NCI-H524 treated with DMSO at 0.1 percent for 48 hours (cell line): ENCODE measurements at regions not wholly inside any gene's neighbourhood (a gene's known extent, or its start where the extent isn't known, plus 50 kb on each side); places are given as distances from the start of the nearest gene placed in this dataset.
"Not testable (repeated sequence)": the region's sequence is repeated elsewhere in the genome, so short reads cannot be mapped to it uniquely, and the experiment has no call there.

Source experiments
- DNase-seq: peaks from one replicate; lab custom pipeline; 2025; lab: John Stamatoyannopoulos, UW

DNA sequence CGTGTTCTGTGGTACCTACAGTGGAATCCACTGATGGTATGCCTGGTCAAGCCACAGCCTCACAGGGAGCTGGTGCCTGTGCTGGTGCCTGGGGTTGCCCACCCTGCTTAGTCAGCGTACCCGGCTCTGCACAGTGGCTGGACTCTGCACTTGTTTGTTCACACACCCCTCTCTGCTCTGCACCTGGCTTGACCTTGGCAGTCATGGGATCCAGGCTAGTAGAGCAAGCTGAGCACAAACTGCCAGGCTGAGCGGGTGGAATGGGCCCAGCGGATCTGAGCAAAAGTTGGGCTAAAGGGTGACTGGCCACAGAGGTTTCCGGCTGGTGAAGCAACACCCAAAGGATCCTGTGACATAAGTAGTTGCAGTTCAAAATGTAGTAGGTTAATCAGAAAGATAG is 163.5 kb downstream of the CDH19 start:
- DNase-seq = no peak

- no peak for DNase-seq
Measured at GRCh38 chr18:66439670-66440069, 164.2 kb downstream of the CDH19 start.

DNA sequence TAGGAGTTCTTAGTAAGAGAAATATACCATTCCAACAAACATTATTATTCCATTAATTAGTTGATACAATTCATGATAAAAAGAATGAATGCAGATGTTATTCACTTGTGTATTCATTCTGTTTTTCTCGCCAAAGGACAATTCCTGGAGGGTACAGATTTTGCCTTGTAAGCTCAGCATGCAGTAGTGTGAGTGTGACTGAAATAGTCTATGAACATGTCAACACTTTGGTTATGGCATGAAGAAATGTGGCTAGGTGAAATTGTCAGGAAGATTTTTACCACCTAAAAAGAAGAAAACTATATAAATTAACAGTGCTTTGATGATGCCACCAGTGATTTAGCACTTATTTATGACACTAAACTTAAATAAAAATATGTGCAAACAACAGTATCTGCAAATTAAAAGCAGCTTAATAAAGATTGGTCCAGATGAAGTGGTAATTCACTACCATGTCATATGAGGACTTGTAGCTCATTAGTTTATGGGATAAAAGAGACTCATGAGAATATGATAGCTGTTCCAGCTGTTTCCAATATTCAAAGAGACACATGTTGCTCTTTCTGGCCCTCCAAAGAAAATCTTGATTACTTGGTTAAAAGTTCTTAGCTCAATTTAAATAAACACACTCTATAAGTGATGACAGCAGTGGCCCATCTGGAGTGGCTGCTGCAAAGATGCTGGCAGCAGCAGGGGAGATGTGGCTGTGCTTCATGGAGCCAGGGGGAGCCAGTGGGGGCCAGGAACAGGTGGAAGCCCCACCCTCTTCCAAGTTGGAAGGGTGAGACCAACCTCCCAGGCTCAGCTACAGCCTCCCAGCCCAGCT is 165.0 kb downstream of the CDH19 start:
- DNase-seq = peak; percentile 68

DNA sequence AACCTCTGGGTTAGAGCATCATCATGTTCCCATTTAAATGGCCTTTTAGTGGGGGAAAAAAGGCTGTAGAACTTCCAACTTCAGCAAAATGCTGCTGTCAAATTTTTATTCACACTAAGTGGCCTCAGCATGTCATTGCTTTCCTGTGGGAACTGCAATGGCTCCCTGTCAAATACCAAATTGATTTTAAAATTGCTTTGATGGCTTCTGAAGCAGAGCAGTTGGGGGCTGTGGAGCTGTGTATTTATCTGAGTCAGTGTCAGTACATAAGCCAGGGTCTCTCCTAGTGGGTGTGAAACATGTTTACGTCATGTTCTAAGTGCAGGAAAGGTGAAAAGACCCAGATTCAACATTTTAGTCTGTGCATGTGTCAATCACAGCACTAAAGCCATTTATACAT is 171.3 kb downstream of the CDH19 start:
- DNase-seq = no peak

DNA sequence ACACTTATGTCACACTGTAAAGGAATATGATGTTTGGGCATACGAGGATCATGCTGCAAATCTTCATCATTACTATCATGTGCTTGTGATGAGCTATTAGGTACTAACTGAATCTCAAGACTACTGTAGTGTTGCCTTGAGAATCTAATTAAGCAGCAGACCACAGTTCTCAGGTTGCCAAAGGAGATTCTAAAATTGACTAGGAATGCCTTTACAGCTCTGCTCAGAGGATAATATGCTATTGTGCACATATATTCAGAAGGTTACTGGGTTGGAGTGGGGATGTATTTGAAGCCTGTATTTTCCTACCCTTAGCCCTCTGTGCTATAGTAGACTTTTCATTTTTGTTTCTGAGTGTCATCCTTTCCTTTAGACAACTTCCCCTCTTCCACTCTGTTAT is 175.1 kb downstream of the CDH19 start:
- no peak for DNase-seq

DNA sequence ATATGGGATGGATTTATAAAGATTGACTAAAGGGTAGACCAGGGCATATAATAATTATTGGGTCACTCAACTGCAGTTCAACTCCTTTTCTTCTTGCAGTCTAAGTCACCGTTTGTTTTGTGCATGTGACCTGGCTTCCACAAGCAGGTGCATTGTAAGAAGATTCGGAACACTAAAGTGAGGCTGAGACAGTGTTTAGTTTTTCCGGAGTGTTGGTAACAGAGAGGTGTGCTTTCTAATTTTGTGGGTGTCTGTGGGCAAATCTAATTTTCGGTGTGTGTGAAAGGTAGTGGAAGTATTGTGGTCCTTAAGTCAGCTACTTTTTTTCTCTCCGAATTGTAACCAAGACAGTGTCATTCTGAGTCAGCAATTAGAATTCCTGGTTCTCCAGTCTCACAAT is 184.5 kb downstream of the CDH19 start:
- DNase-seq = no peak

DNA sequence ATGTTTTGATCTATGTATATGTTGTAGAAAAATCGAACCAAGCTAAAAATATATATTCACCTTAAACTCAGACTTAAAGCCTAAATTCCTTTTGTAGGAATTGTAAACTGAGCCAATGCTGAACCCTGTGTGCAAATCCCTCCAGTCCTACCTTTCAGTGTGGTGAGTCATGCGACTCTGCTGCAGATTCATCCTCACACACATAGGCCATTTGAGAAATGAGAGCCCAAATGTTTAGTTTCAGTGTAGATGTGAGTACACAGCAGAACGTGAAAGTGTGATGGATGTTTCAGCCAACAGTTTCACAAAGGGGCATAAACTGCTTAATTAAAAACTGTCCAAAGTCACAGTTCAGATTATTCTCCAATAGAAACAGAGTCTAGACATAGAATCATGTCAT is 193.2 kb downstream of the CDH19 start:
- no peak for DNase-seq

- no peak for DNase-seq
Measured at GRCh38 chr18:66395671-66396218, 208.1 kb downstream of the CDH19 start.

- DNase-seq = no peak
Measured at GRCh38 chr18:66393463-66393862, 210.4 kb downstream of the CDH19 start.

GRCh38 chr18:66377291-66377690 is 226.6 kb downstream of the CDH19 start:
- DNase-seq = no peak

DNA sequence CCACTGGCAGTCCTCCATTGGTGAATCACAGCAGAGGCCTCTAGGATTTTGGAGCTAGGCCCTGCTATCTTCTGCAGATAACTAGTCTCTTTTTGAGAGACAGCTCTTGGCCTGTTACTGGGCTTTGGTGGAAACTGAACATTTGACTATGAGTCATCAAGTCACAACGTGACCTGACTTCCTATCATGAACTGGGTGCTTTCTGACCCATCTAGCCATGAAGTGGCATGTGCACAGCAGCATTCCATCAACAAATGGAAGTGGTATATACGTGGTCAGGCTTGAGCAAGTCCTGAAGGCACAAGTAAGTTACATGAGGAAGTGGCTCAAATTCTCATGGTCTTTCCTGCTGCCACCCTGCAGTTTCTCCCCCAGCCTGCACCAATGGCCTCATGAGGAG is 228.5 kb downstream of the CDH19 start:
- not testable (repeated sequence) for DNase-seq

- peak; percentile 77 for DNase-seq
Measured at GRCh38 chr18:66346833-66347588, 256.9 kb downstream of the CDH19 start.

DNA sequence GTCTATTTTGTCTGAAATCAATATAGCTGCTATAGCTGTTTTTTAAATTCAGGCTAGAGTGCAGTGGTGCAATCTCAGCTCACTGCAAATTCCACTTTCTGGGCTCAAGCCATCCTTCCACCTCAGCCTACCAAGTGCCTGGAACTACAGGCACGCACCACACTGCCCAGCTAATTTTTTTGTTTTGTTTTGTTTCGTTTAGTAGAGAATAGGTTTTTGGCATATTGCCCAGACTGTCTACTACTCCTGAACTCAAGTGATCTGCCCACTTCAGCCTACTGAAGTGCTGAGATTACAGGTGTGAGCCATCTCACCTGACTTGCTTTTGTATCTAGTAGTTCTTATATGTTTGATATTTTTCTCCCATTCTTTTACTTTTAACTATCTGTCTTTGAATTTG is 259.7 kb downstream of the CDH19 start:
- DNase-seq = peak; percentile 26

DNA sequence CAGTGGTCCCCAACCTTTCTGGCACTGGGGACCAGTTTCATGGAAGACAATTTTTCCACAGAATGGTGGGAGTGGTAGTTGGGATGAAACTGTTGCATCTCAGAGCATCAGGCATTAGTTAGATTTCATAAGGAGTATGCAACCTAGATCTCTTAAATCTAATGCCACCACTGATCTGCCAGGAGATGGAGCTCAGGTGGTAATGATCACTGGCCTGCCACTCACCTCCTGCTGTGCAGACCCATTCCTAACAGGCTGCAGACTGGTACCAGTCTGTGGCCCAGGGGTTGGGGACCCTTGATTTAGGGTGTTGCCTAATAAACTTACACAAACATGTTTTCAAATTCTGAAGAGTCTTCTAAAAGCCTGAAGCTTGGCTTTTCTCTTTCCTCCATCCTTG is 261.3 kb downstream of the CDH19 start:
- DNase-seq = no peak

- no peak for DNase-seq
Measured at GRCh38 chr18:66334534-66334933, 269.4 kb downstream of the CDH19 start.

- DNase-seq = peak; percentile 26
Measured at GRCh38 chr18:66329716-66330115, 274.2 kb downstream of the CDH19 start.

- no peak for DNase-seq
Measured at GRCh38 chr18:66328296-66328878, 275.5 kb downstream of the CDH19 start.

DNA sequence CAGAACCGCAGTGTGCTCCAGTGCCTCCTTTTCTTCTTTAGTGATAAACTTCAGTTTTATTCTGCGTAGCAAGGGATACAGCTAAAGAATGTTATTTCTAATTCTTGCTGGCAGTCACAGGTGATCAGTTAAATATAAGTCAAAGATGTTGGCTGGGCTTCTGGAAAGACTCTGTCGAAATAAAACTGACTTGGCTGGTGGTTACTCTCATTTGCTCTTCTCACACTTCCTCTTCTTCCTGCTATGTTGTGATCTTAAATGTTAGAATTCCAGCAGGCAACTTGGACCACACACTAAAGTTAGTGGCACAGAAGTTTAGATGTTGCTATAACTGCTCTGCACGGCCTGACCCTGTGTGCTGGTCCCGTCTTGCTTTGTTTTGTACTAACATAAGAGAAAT is 278.6 kb downstream of the CDH19 start:
- DNase-seq = no peak

DNA sequence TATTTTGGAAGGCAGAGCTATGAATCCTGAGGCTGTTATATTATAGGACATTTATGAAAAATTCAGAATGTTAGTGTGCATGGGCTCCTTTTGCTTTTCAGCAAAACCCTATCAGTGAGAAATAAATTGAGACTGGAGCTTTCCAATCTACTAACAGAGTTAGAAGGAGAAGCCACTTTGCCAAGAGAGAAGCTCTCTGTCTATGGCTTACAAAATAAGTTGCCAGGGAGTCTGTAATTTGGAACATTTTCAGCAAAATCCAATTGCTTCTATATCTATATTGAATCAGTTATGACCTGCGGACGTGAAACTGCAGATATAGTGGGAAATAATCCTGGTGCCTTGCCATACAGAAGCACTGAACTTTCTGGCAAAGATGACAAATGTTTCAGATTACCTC is 279.3 kb downstream of the CDH19 start:
- DNase-seq = no peak

GRCh38 chr18:66317243-66318090 is 286.4 kb downstream of the CDH19 start:
- DNase-seq = no peak

DNA sequence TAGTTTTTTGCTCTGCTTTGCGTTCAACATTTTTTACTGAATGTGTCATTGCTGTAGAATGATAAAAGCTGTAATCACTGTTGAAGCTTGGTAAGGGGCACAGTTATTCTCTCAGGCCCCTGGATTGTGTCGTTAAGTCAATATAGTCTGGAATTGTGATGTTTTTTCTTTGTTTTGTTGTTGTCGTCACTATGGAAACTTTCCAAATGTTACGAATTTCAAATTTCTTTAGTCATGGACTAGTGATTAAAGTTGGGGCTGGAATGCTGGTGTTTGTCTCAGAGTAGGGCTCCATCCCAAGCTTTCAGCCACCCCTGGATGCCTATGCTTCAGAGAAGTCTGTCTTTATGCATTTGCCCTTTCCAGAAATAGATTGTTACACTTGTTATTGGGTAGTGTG is 287.2 kb downstream of the CDH19 start:
- DNase-seq = no peak

DNA sequence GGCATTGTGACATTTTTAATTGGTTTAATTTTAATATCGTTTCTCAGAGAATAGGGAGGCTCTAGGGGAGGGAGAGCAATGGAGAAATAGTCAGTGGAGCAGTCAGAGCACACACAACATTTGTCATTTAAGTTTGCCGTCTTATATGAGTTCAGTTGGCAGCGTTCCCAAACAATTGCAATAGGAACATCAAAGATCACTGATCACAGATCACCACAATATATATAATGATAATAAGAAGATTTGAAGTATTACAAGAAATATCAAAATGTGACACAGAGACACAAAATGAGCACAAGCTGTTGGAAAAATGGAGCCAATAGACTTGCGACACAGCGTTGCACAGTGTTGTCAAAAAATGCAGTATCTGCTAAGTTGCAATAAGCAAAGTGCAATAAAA is 303.7 kb downstream of the CDH19 start:
- DNase-seq = no peak
